ENCODE measurements at regions not wholly inside any gene's neighbourhood (a gene's known extent, or its start where the extent isn't known, plus 50 kb on each side); places are given as distances from the start of the nearest gene placed in this dataset.

DNA sequence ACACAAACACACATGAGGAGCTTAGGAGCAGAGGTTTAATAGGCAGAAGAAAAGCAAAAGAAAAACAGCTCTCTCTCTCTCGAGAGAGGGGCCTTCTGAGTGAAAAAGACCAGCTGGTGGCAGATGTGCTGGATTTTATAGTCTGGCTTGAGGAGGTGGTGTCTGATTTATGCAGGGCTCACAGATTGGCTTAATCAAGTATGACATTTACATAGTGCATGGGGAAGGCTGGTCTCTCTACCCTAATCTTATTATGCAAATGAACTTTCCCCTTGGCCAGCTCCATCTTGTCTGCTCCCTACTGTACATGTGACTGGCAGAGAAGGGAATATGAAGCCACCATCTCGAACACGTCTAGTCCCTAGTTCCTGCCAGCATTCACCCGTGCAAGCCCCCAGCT lies 219.5 kb upstream of the ZNF804B start:
- TF ChIP-seq, protein P1, sequence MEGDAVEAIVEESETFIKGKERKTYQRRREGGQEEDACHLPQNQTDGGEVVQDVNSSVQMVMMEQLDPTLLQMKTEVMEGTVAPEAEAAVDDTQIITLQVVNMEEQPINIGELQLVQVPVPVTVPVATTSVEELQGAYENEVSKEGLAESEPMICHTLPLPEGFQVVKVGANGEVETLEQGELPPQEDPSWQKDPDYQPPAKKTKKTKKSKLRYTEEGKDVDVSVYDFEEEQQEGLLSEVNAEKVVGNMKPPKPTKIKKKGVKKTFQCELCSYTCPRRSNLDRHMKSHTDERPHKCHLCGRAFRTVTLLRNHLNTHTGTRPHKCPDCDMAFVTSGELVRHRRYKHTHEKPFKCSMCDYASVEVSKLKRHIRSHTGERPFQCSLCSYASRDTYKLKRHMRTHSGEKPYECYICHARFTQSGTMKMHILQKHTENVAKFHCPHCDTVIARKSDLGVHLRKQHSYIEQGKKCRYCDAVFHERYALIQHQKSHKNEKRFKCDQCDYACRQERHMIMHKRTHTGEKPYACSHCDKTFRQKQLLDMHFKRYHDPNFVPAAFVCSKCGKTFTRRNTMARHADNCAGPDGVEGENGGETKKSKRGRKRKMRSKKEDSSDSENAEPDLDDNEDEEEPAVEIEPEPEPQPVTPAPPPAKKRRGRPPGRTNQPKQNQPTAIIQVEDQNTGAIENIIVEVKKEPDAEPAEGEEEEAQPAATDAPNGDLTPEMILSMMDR (IDR thresholded peaks at IDR 0.05), result no peak
- no peak for TF ChIP-seq POLR2A (IDR thresholded peaks at IDR 0.05)

All from tibial nerve (tissue), 3 donors.